Uterus (tissue), 2 donors: ENCODE measurements at regions not wholly inside any gene's neighbourhood (a gene's known extent, or its start where the extent isn't known, plus 50 kb on each side); places are given as distances from the start of the nearest gene placed in this dataset.

Source experiments
- POLR2A ChIP-seq, 2 donors: fragments of 450-650 bp; IDR thresholded peaks; one replicate each; pipeline ENCODE4 v1.6.1; 2016; ENCODE audit warnings: antibody characterized with exemption in 2 of 2, mild to moderate bottlenecking in 1 of 2, moderate library complexity in 1 of 2
- TF ChIP-seq, protein P1 (sequence below), 4 experiments: fragments of 200-600 bp in 2 of 4; fragments of 450-650 bp in 2 of 4; sonication (generic) in 2 of 4; IDR thresholded peaks; one replicate each; pipeline ENCODE4 v1.5.1; 2016 to 2019; ENCODE audit warnings: antibody characterized with exemption in 4 of 4, mild to moderate bottlenecking in 2 of 4, moderate library complexity in 1 of 4

DNA sequence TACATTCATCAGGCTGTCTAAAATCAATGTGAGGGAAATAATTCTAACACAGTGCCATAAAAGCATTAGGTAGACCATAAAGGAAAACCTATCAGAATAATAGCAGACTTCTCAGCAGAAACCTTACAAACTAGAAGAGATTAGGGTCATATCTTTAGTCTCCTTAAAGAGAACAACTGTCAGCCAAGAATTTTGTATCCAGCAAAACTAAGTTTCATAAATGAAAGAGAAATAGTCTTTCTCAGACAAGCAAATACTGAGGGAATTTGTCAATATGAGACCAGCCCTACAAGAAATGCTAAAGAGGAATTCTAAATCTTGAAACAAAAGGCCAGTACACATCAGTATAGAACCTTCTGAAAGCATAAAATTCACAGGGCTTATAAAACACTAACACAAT lies 482.0 kb downstream of the SATB2 start:
- TF ChIP-seq, protein P1, sequence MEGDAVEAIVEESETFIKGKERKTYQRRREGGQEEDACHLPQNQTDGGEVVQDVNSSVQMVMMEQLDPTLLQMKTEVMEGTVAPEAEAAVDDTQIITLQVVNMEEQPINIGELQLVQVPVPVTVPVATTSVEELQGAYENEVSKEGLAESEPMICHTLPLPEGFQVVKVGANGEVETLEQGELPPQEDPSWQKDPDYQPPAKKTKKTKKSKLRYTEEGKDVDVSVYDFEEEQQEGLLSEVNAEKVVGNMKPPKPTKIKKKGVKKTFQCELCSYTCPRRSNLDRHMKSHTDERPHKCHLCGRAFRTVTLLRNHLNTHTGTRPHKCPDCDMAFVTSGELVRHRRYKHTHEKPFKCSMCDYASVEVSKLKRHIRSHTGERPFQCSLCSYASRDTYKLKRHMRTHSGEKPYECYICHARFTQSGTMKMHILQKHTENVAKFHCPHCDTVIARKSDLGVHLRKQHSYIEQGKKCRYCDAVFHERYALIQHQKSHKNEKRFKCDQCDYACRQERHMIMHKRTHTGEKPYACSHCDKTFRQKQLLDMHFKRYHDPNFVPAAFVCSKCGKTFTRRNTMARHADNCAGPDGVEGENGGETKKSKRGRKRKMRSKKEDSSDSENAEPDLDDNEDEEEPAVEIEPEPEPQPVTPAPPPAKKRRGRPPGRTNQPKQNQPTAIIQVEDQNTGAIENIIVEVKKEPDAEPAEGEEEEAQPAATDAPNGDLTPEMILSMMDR (IDR thresholded peaks at IDR 0.05), result no peak
- no peak for TF ChIP-seq POLR2A (IDR thresholded peaks at IDR 0.05)
